WTC11 (cell line): ENCODE measurements at regions not wholly inside any gene's neighbourhood (a gene's known extent, or its start where the extent isn't known, plus 50 kb on each side); places are given as distances from the start of the nearest gene placed in this dataset.

Source experiments
- ATAC-seq: fragments of 200-7000 bp; cut with Tn5 transposase; 2 replicates; pipeline ENCODE4 v1.10.0; 2021; ENCODE audit warnings: mild to moderate bottlenecking, moderate library complexity
- CTCF ChIA-PET: fragments of 300-600 bp; sonication (Branson Sonifier 250); formaldehyde crosslinking; loops from one replicate; lab custom pipeline; 2021; ENCODE audit warnings: antibody characterized with exemption; lab: Charles Lee
- POLR2A ChIA-PET: fragments of 350-600 bp; sonication (Branson Sonifier 250); formaldehyde crosslinking; loops from one replicate; lab custom pipeline; 2021; ENCODE audit warnings: antibody characterized with exemption; lab: Charles Lee
- DNase-seq: peaks from one replicate; pipeline ENCODE4 v3.0.0; 2021; ENCODE audit warnings: low spot score
- H3K27ac Mint-ChIP-seq: 2 replicates; pipeline ENCODE4 v1.8.0; 2021; ENCODE audit warnings: mixed read lengths
- H3K27me3 Mint-ChIP-seq: 2 replicates; pipeline ENCODE4 v1.8.0; 2021; ENCODE audit warnings: low read depth, mild to moderate bottlenecking, moderate library complexity, mixed read lengths
- H3K36me3 Mint-ChIP-seq: 2 replicates; pipeline ENCODE4 v1.8.0; 2021; ENCODE audit warnings: mixed read lengths
- H3K4me1 Mint-ChIP-seq: 2 replicates; pipeline ENCODE4 v1.8.0; 2022; ENCODE audit warnings: mixed read lengths
- H3K4me3 Mint-ChIP-seq: 2 replicates; pipeline ENCODE4 v1.8.0; 2021; ENCODE audit warnings: mild to moderate bottlenecking, moderate library complexity, mixed read lengths
- H3K9me3 Mint-ChIP-seq: 2 replicates; pipeline ENCODE4 v1.8.0; 2021; ENCODE audit warnings: mixed read lengths
- ATF2 ChIP-seq: sonication (generic); formaldehyde crosslinking; IDR thresholded peaks from 2 replicates; pipeline ENCODE4 v1.8.1; 2022; ENCODE audit warnings: low read depth, missing genetic modification reagents, borderline replicate concordance
- ATF6 ChIP-seq: sonication (generic); formaldehyde crosslinking; IDR thresholded peaks from 2 replicates; pipeline ENCODE4 v1.8.1; 2023; ENCODE audit warnings: mild to moderate bottlenecking, missing genetic modification reagents
- CBFB ChIP-seq: sonication (generic); formaldehyde crosslinking; IDR thresholded peaks from 2 replicates; pipeline ENCODE4 v1.8.1; 2022; ENCODE audit warnings: mild to moderate bottlenecking, low read depth, missing genetic modification reagents
- CDX4 ChIP-seq: fragments of 250-450 bp; sonication (Bioruptor Pico); IDR thresholded peaks from 2 replicates; pipeline ENCODE4 v1.9.0; 2021; ENCODE audit warnings: moderate library complexity, mild to moderate bottlenecking, inconsistent platforms, borderline replicate concordance
- ETV6 ChIP-seq: sonication (generic); formaldehyde crosslinking; IDR thresholded peaks from 2 replicates; pipeline ENCODE4 v1.8.1; 2022; ENCODE audit warnings: mild to moderate bottlenecking, missing genetic modification reagents
- GTF2I ChIP-seq: fragments of 250-450 bp; sonication (Bioruptor Pico); conservative IDR thresholded peaks from 2 replicates; pipeline ENCODE4 v1.4.0; 2021; ENCODE audit warnings: mild to moderate bottlenecking
- HMGA2 ChIP-seq: fragments of 250-450 bp; sonication (Bioruptor Pico); IDR thresholded peaks from 2 replicates; pipeline ENCODE4 v1.4.0; 2021; ENCODE audit warnings: mild to moderate bottlenecking, moderate library complexity
- NR1H2 ChIP-seq: sonication (generic); formaldehyde crosslinking; IDR thresholded peaks from 2 replicates; pipeline ENCODE4 v1.9.0; 2021; ENCODE audit warnings: mild to moderate bottlenecking, moderate library complexity, missing genetic modification reagents
- NR3C1 ChIP-seq: sonication (generic); formaldehyde crosslinking; conservative IDR thresholded peaks from 2 replicates; pipeline ENCODE4 v1.8.1; 2023; ENCODE audit warnings: low read depth, mild to moderate bottlenecking, missing genetic modification reagents
- OVOL2 ChIP-seq: fragments of 250-450 bp; sonication (Bioruptor Pico); IDR thresholded peaks from 2 replicates; pipeline ENCODE4 v1.9.0; 2021; ENCODE audit warnings: mild to moderate bottlenecking, borderline replicate concordance
- PRDM15 ChIP-seq: sonication (generic); formaldehyde crosslinking; IDR thresholded peaks from 2 replicates; pipeline ENCODE4 v1.8.0; 2022; ENCODE audit warnings: missing genetic modification reagents
- PRRX2 ChIP-seq: fragments of 250-450 bp; sonication (Bioruptor Pico); IDR thresholded peaks from 2 replicates; pipeline ENCODE4 v1.8.0; 2021; ENCODE audit warnings: mild to moderate bottlenecking
- RELA ChIP-seq: sonication (generic); formaldehyde crosslinking; IDR thresholded peaks from 2 replicates; pipeline ENCODE4 v1.8.1; 2022; ENCODE audit warnings: missing genetic modification reagents, mild to moderate bottlenecking, borderline replicate concordance
- RORB ChIP-seq: fragments of 250-450 bp; sonication (Bioruptor Pico); IDR thresholded peaks from 2 replicates; pipeline ENCODE4 v1.9.0; 2021; ENCODE audit warnings: mild to moderate bottlenecking
- SMAD4 ChIP-seq: sonication (generic); formaldehyde crosslinking; IDR thresholded peaks from 2 replicates; pipeline ENCODE4 v1.8.0; 2022; ENCODE audit warnings: mild to moderate bottlenecking, missing genetic modification reagents
- SOX15 ChIP-seq: fragments of 250-450 bp; sonication (Bioruptor Pico); IDR thresholded peaks from 2 replicates; pipeline ENCODE4 v1.9.0; 2021; ENCODE audit warnings: mild to moderate bottlenecking
- SP1 ChIP-seq: sonication (generic); formaldehyde crosslinking; conservative IDR thresholded peaks from 2 replicates; pipeline ENCODE4 v1.8.1; 2022; ENCODE audit warnings: missing genetic modification reagents
- STAT6 ChIP-seq: sonication (generic); formaldehyde crosslinking; conservative IDR thresholded peaks from 2 replicates; pipeline ENCODE4 v1.8.1; 2023; ENCODE audit warnings: mild to moderate bottlenecking, low read depth, missing genetic modification reagents, moderate library complexity
- USF2 ChIP-seq: sonication (generic); formaldehyde crosslinking; IDR thresholded peaks from 2 replicates; pipeline ENCODE4 v1.8.1; 2023; ENCODE audit warnings: mild to moderate bottlenecking, missing genetic modification reagents, moderate library complexity
- ZBTB21 ChIP-seq: sonication (generic); formaldehyde crosslinking; IDR thresholded peaks from 2 replicates; pipeline ENCODE4 v1.8.1; 2023; ENCODE audit warnings: mild to moderate bottlenecking, missing genetic modification reagents, borderline replicate concordance
- ZNF121 ChIP-seq: sonication (generic); formaldehyde crosslinking; IDR thresholded peaks from 2 replicates; pipeline ENCODE4 v1.8.0; 2023; ENCODE audit warnings: missing genetic modification reagents
- ZNF219 ChIP-seq: sonication (generic); formaldehyde crosslinking; IDR thresholded peaks from 2 replicates; pipeline ENCODE4 v1.8.0; 2023; ENCODE audit warnings: missing genetic modification reagents, mild to moderate bottlenecking, borderline replicate concordance
- ZNF423 ChIP-seq: fragments of 250-450 bp; sonication (Bioruptor Pico); IDR thresholded peaks from 2 replicates; pipeline ENCODE4 v2.1.2; 2022; ENCODE audit warnings: mild to moderate bottlenecking, moderate library complexity

GRCh38 chr5:135234242-135234641, 164.8 kb downstream of the MACROH2A1 start:
- no peak for TF ChIP-seq USF2 (CRISPR knock-in tag)
- no peak for TF ChIP-seq ZNF219 (CRISPR knock-in tag)
- TF ChIP-seq NR1H2 (CRISPR knock-in tag) = no peak
- no peak for TF ChIP-seq SOX15 (CRISPR knock-in tag)
- TF ChIP-seq RELA (CRISPR knock-in tag) = no peak
- TF ChIP-seq SP1 (CRISPR knock-in tag) = no peak
- no peak for TF ChIP-seq CBFB (CRISPR knock-in tag)
- TF ChIP-seq SMAD4 (CRISPR knock-in tag) = no peak
- TF ChIP-seq OVOL2 (CRISPR knock-in tag) = no peak
- TF ChIP-seq CDX4 (CRISPR knock-in tag) = no peak
- TF ChIP-seq NR3C1 (CRISPR knock-in tag) = no peak
- no peak for TF ChIP-seq RORB
- no peak for TF ChIP-seq ATF6 (CRISPR knock-in tag)
- TF ChIP-seq HMGA2 (CRISPR knock-in tag) = no peak
- TF ChIP-seq ZBTB21 (CRISPR knock-in tag) = no peak
- TF ChIP-seq ATF2 (CRISPR knock-in tag) = no peak
- no peak for TF ChIP-seq ZNF423 (CRISPR knock-in tag)
- CTCF ChIA-PET = no interaction called here
- Mint-ChIP-seq H3K27me3 (no peaks in the 10 kb centered on the region), H3K27ac (no peak overlapping the region), H3K9me3 (no peaks in the 10 kb centered on the region), H3K4me3 (no peak overlapping the region), H3K4me1 (peaks cover 9% of the 10 kb centered on the region), H3K36me3 (no peaks in the 10 kb centered on the region)
- POLR2A ChIA-PET = interaction anchor here (0.6 kb wide), 1 partner anchor 156 kb away, joined by 4 read pairs; no protein-coding TSS in a partner anchor
- ATAC-seq (no peak), DNase-seq (no peak)

GRCh38 chr5:135233477-135233876, 165.6 kb downstream of the MACROH2A1 start:
- CTCF ChIA-PET = interaction anchor here (0.5 kb wide), 1 partner anchor 316 kb away, joined by 3 read pairs; no protein-coding TSS in a partner anchor
- POLR2A ChIA-PET = no interaction called here
- no peaks in the 10 kb centered on the region for H3K36me3 Mint-ChIP-seq
- H3K27me3 Mint-ChIP-seq = no peaks in the 10 kb centered on the region
- ATAC-seq = no peak
- H3K4me1 Mint-ChIP-seq = peaks cover 1% of the 10 kb centered on the region; the same call in 1 of the 2 replicates
- no peak for DNase-seq
- H3K4me3 Mint-ChIP-seq = no peak overlapping the region
- H3K27ac Mint-ChIP-seq = no peak overlapping the region
- no peaks in the 10 kb centered on the region for H3K9me3 Mint-ChIP-seq
- TF ChIP-seq ETV6 (no peak), GTF2I (CRISPR knock-in tag) (no peak)

- POLR2A ChIA-PET = no interaction called here
- Mint-ChIP-seq H3K4me1 (no peaks in the 10 kb centered on the region), H3K27ac (no peak overlapping the region), H3K4me3 (no peak overlapping the region), H3K27me3 (0 out of 2 replicates have a peak, but pooled peaks cover 2% of the 10 kb centered on the region), H3K9me3 (no peaks in the 10 kb centered on the region), H3K36me3 (no peaks in the 10 kb centered on the region)
- CTCF ChIA-PET = interaction anchor here (0.5 kb wide), 1 partner anchor 317 kb away, joined by 3 read pairs; no protein-coding TSS in a partner anchor
- no peak for ATAC-seq
- no peak for DNase-seq
- TF ChIP-seq PRDM15 (CRISPR knock-in tag) = no peak
- TF ChIP-seq ZNF121 = no peak
- no peak for TF ChIP-seq PRRX2 (CRISPR knock-in tag)
- TF ChIP-seq STAT6 = no peak
These were observed 166.1 kb downstream of the MACROH2A1 start for GRCh38 chr5:135232958-135233357.
